ENCODE measurements at regions not wholly inside any gene's neighbourhood (a gene's known extent, or its start where the extent isn't known, plus 50 kb on each side); places are given as distances from the start of the nearest gene placed in this dataset.

- no peak for TF ChIP-seq CTCF (conservative IDR thresholded peaks at IDR 0.05; ENCODE audit: low read depth, low read length)
- no peak for TF ChIP-seq MXI1 (IDR thresholded peaks at IDR 0.05; ENCODE audit: borderline replicate concordance, low read depth, low read length)
- TF ChIP-seq POLR2A (IDR thresholded peaks at IDR 0.05; ENCODE audit: low read depth, low read length): no peak
Measured at GRCh38 chr4:38194047-38194602, 233.9 kb downstream of the PTTG2 start.

All from IMR-90 (cell line).